Lung microvascular endothelial cell (primary cell): ENCODE measurements at regions not wholly inside any gene's neighbourhood (a gene's known extent, or its start where the extent isn't known, plus 50 kb on each side); places are given as distances from the start of the nearest gene placed in this dataset.

Experiments
- DNase-seq, 2 donors: peaks; one replicate each; pipeline versions ENCODE4 v3.0.0 to v3.0.0-alpha.2; 2010; ENCODE audit warnings: low read depth in 2 of 2

DNA sequence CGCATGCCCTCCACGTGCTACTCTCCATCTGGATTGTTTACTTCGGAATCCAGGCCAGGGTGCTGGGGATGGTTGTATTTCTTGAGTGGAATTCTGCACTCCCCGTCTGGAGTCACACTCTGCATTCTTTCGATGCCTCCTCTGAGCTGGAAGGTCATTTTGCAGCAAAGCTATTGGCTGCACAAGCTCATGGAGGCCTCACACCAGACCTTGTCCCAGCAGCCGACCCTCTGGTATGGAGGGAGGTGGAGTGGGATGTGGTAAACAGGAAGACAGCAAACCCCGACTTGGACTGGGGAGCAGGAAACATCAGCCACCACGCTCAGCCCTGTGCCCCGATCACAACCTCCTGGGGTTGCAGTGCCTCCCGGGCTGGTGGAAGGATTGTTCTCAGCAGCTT is 225.3 kb upstream of the LNX1 start:
- no peak for DNase-seq

DNA sequence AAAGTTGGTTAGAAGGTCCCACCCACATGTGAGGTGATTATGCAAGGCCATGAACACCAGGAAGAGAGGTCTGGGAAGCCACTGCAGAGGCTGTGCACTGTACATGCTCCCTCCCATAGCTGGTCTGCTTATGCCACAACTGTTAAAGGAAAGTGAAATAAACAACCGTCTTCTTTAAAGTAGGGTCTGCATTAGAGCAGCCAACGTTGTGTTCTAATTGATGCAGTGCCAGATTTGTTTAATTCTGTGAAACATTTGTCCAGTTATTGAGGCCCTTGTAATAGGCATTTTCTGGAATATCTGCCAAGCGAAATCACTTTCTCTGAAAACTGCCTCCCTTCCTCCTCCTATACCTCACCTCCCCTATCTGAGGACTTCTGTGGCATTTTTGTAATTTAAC is 224.0 kb upstream of the LNX1 start:
- no peak for DNase-seq

DNA sequence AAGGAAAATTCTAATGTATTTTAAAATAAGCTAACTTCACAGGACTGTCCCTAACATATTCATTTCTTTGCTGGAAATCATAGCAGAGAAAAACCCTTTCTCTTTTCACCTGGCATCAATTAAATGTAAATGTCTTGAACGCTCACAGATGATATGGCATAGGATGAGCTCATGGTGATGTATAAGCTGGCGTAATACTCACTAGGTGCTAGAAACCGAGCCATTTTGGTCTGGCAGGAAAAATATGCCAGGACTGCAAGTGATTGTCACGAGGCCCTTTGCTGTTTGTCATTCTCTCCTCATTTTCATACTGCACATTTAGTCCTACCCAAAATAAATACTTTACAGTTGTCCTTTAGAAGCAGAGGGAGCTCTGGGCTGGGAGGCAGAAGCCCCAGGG is 222.7 kb upstream of the LNX1 start:
- DNase-seq, result no peak

DNA sequence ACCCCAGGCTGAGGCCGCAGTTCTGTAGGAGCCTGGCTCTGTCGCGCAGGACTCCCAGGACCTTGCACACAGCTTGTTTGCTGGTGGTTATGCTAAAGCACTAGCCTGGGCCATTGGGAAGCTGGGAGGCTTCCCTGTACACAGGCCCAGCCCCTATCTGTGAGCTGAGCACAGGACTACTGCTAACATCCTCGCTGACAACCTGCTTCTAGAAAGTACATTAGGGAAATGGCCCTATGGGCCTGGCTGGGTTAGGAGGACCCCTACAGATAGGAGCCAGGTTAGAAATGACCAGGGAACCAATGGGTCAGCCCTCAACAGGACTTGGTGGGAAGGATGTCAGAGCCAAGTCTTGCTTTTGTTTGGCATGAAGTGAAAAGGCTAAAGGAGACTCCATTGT is 219.4 kb upstream of the LNX1 start:
- no peak for DNase-seq

DNA sequence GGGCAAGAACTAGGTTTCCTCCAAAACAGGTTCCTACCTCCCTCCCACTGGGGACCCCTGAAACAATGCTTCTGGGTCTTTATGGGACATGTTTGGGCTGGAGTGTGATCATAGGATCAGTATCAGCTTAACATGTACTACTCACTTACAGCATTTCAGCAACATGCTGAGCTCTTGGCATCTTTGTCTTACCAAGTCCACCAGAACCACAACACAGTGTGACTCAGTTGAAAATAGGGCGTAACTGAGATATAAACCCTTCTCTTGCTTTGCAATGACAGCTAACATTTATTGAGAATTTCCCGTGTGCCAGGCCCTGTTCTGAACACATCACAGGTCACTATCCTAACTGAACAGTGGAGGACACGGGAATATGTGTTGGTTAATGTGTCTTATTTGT is 218.5 kb upstream of the LNX1 start:
- no peak for DNase-seq

DNA sequence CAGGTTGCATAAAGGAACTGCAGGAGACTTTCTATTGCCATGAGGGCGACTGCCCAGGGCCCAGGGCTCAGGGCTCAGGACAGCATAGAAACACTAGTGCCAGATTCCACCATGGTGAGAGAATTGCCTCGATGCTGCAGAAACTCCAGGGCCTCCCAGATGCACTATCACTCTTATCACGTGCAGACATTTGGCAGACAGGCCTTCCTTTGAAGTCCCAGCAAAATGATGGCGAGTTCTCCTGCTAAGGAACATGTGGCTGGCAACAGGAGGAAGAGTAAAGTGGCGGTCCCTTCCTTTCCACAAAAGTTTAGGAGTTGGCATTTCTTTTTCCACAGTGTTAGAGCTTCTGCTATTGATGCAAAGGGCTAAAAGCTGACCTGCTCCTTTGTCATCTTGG is 214.0 kb upstream of the LNX1 start:
- DNase-seq, result no peak

DNA sequence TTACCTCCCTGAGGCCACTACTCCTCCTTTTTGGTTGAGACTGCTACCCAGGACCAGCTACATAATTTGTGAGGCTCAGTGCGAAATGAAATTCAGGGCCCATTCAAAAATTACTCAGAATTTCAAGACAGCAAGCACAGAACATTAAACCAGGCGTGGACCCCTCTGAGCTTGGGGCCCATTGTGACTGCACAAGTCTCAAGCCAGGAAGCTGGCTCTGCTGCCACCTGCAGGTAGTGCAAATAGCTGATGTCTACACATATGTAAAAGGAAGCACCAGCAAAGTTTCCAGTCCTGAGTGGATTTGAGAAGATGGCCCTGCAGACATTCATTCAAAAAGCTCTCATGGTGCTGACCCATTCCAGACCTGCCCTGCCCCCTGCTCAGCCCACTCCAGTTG is 213.4 kb upstream of the LNX1 start:
- DNase-seq, result peak; percentile 19 to 45

DNA sequence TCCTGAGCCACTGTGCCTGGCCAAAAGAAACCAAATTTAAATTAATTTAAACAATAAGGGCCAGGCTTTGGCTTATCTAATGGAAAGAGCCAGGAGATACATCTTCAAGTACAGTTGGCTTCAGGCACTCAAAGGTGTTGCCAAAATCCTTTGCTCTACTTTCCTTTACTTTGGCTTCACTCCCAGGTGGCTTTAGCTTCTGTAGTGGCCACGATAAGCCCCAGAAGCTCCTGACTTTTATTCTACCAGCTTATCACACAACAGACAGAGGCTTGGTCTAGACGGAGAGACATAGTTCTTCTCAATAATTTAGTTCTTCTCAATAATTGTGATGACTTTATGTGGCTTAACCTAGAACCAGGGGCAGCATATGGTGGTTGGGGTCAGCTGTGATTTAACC is 211.2 kb upstream of the LNX1 start:
- no peak for DNase-seq

DNA sequence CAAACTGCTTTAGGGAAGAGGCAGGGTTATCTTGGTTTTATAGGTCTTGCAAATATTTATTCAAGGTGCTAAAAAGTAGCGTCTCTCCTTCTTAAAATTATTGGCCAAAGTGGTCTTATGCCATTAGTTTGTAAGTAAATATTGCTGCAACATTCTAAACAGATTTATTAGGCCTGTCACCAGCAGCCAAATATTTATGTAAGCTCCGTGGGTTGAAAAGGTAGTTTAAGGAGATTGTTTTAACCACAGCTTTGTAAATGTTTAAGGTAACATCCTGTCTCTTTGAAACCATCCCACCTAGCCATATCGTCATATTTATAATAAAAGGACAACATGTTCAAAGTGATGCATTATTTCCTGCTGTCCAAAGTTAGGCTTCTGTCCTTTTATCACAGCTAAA is 210.1 kb upstream of the LNX1 start:
- no peak for DNase-seq

DNA sequence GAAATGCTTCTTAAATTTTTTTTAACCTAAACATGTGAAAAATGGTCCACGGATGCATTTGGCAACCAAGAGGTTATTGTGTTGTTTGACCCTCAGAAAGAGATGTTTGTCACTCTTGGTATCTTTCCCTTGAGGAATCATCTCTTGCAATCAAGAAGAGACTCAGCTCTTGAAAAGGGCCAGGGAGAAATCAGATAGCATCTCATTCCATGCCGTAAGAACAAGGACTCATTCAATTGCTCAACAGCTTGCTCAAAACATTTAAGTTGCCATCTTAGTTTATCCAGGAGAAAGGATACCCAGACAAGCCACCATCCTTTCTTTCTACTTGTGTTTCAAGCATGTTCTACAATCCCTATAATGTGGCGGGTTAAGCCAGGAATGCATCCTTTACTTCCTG is 209.5 kb upstream of the LNX1 start:
- no peak for DNase-seq

DNA sequence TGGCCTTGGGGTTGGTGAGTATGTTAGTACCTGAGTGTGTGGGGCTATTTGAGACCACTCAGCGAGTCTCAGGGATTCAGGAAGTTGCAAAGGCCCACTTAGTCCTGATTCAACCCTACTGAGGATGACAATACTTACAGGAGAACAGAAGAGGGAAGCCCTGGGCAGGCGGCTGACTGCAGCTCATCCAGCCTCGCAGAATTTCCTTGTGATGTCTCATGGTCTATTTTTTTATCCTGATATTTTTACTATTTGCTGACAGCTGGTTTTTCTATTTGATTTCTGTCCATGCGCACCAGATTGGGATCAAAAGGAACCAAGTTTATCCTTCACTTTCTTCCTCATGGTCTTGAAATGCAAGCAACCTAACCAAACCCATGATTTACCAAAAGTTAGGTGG is 201.8 kb upstream of the LNX1 start:
- no peak for DNase-seq

DNA sequence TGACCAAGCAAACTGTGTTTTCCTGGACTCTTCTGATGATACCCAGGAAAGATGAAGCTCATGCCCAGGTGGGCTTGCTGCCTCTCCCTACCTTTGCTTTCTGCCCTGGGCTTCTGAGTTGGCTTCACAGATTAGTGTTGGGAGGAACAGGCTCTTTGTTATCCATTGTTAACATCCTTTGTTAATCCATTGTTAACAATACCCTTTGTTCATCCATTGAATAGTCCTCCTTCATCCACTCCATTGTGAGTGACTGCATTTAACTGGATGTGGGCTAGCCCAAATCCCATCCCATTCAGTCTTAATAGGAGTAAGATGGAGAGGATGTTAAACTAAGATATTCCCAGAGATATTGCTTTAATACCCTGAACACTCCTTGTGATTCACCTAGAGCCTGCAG is 199.0 kb upstream of the LNX1 start:
- no peak for DNase-seq

DNA sequence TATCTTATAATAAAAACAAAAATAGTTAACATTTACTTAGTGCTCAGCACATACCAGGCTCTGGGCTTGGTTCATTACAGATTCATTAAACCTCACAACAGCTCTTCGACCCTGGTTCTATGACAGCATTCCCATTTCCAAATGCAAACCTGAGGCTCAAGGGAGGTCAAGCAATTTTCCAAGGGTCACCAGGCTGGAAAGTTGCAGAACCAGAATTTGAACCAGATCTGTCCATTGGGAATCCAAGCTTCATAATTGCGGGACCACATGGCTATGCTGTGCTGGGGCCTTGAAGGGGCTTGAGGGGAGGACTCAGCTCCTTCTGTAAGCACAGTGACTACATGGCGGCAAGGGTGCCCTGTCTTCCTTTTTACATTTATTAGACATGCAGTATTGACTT is 197.3 kb upstream of the LNX1 start:
- no peak for DNase-seq

DNA sequence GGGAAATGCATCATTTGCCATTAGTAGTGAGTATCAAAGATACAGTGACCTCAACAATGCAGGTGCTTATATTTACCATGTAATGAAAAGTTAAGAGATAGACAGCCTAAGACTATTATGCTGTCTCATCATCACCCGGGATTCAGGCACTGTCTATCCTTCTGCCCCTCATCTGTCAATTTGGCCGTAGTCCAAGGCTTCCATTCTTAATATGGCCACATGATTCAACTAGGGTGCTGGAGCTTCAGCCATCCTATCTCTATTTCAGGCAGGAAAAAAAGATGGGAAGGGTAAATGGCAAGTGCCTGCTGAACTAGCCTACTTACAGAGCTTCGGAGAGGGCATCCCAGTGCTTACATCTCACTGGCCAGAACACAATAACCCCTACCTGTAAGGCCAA is 196.7 kb upstream of the LNX1 start:
- no peak for DNase-seq

DNA sequence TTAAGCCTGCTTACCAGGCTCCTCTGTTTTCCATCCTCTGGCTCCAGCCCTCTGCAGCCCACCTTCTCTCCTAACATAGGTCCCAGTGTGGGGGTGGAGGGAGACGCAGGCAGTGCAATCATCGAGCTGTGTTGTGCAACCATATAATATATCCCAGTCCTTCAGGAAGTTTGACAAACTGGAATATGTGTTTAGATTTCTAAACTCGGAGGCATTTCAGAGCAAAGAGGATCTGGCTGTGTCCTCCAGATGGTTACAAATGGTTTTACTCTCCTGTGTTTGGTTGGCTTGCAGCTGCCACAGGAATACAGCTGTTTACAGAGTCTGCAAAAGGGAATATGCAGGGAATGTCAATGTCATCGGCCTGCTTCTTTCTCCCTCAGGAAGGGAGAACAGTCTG is 195.3 kb upstream of the LNX1 start:
- DNase-seq, result peak in 1 of 2 donors; percentile 4

DNA sequence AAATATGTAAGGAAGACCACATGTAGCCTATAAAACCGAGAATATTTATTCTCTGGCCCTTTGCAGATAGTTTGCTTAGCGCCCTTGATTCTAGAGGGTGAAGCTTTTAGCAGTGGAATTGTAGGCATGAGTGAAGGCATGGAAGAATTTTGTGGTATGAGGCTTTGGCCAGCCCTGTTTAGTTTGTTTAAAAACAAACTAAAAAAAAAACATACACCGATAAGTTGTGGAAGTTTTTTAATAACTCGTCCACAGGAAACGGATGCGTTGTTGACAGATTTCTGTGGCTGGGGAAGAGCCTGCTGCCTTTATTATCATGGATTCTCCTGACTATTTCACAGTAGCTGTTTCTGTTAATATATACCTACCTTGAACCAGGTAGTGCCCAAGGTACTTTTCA is 194.7 kb upstream of the LNX1 start:
- peak in 1 of 2 donors; percentile 71 for DNase-seq

DNA sequence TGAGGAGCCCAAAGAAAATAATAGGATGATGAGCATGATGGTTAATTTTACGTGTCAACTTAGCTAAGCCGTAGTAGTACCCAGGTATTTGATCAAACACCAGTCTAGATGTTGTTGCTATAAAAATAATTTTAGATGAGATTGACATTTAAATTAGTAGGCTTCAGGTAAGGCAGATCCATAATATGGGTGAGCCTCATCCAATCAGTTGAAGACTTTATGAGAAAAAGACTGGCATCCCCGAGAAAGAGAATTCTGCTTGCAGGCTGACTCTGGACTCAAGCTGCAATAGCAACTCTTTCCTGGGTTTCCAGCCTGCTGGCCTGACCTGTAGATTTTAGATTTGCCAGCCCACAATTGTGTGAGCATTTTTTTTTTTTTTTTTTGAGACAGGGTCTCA is 192.8 kb upstream of the LNX1 start:
- DNase-seq, result no peak

DNA sequence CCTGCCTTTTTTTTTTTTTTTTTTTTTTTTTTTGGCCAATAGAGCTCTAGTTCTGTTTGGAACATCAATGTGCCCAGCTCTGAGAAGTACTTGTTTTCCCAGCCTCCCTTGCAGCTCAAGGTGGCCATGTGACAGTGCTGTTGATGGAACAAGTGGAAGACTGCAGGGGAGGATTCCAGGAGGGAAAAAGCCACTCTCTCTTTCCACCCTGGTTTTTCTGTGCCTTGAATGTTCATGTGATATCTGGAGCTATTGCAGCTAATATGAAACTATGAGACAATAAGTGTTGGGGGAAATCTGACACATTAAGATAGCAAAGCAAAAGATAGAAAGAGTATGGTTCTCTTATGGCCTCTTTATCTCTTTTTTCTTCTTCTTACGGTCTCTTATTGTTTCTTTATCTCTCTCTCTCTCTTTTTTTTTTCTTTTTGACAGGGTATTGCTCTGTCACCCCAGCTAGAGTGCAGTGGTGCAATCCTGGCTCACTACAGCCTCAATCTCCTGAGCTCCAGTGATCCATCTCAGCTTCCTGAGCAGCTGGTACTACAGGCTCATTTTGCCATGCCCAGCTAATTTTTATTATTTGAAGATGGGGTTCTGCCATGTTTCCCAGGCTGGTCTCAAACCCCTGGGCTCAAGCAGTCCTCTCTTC is 192.0 kb upstream of the LNX1 start:
- DNase-seq, result no peak

DNA sequence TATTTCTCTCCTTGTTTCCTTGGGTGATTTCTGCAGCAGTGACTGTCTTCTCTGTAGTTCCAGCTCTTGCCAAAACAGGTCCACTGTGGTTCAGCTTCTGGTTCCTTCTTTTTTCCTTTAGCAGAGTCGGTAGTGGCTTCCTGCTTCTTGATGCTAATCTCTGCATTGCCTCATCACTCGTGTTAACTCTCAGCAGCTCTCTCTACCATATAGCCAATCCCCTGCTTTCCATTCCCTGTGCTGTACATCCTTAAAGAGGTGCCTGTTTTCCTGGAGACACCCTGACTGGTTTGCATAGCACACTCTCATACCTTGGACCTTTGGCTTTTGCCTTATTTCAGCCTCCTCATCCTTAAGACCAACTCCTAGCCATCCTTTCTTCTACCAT is 191.2 kb upstream of the LNX1 start:
- DNase-seq, result no peak

DNA sequence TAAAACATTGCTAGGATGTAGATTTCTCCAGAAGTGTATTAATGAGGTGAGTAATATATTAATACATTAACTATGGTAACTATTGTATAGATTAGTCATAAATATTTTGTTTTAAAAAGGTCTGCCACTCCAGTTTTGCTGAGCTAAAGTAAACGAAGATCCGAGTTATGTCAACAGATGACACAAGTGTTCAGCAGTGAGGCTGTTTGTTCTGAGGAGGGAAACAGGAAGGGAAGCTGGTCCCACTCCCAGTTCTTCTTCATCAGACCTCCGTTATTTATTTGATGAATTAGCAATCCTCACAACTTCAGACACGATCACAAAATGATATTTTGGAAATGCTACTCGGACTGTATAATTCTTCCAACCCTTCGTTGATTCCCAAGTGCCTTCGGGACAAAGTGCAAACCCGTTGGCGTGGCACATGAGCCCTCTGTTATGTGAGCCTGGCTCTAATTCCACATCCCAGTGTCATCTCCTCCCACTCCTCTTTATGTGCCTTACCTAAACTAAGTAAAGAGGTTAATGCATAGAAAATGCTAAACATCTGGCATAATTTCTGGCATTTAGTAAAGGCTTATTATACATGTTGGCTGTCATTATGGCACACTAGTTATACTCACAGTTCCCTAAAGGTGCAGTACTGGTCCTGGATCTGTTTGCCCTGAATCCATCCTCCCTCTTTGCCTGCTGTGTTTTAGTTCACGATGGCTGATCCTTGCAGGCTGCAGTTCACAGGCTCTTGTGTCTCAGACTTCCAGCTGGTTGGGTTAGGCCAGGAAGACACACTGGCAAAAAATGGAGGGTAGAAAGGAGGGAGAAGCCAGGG is 190.6 kb upstream of the LNX1 start:
- DNase-seq, result peak; percentile 5 to 7

DNA sequence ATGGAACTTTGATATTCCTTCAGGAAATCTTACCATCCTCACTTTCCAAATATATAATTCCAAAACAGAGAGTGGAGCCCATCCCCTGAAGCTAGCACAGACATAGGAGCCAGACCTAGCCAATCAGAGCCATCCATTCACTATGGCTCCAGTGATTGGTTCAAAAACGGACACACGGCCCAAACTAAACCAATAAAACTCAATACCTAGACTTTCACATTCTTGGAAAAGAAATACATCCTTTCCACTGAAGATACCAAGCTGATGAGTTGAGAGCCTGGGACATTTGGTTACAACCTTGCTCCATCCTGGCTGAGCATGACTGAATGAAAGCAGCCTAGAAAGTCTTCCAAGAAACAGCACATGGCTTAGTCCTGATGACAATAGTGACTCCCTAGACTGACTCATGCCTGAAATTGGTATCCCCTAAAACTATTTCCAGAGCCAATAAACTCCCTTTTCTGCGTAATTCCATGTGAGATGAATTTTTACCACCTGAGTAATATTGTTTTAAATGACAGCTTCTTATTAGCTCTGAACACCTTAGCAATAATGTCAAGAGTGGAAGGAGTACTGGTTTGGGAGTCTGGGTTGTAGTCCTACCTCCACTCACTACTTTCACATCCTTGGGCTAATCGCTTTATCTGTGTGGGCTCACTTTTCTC is 189.6 kb upstream of the LNX1 start:
- no peak for DNase-seq

DNA sequence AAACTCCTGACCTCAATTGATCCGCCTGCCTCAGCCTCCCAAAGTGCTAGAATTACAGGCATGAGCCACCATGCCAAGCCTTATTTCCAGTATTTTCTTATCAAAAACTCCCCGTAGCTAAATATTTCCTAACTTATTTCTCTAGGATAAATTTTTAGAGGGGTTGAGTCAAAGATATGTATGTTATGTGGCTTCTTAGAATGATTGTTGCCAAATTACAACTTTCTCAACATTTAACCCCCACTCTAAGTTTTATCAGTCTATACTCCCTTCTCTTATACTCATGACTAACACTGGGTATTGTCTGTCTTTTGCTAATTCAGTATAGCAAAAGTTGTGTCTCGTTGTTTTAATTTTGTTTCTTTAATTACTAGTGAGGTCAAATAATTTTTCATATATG is 187.7 kb upstream of the LNX1 start:
- no peak for DNase-seq

DNA sequence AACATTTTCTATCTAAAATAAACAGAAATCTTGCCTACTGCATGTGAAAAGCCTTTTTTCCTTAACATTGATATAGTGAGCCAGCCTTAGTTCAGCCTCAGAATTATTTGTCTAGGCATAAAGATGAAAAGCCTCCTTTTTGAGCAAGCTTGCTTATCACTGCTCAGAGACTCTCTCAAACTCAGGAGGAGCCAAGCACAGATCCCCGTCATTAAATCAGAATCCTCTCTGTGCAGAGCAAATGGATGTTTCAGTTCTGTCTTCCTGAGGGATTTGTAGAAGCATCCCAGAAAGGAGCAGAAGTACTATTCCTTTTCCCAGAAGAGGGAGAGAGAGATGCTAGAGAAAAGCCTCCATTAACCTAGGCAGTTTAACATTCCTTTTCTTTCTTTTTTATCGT is 186.9 kb upstream of the LNX1 start:
- DNase-seq, result no peak
